ENCODE measurements at regions not wholly inside any gene's neighbourhood (a gene's known extent, or its start where the extent isn't known, plus 50 kb on each side); places are given as distances from the start of the nearest gene placed in this dataset.

DNA sequence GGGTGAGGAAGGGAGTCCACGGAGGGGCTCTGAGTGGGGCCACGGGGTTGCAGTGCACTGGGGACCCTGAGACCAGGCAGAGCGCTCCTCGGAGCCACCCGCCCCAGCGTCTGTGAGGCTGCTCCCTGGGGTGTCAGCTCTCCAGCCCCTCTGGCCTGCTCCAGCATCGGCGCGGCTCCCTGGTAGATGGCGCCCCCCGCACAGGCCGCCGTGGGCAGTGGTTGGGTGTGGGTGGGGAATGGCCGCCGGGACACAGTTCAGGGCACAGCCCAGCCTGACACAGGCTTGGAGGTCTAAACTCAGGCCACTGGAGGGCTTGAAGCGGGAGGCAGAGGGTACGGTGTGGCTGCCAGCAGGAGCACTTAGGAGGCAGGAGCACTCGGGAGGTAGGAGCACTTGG is 222.6 kb upstream of the PPP2R2D start:
- DNase-seq = no peak

DNA sequence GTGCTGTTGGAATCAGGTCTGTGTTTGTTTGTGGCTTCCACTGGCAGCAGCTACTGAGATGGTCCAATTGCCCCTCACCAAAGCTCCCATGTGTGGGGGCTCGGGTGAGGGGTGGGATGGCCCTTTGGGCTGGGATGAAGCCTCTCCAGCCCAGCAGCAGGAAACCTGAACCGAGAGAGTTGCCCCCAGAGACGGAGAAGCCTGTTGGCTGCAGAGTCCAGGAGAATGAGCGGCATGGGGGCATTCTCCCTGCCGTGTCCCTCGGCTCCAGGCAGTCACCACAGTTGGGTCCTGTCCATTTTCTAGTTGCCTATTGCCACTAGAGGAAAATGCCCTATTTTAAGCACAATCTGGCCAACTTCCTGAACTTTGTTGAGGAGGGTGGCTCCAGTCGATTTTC is 222.2 kb upstream of the PPP2R2D start:
- no peak for DNase-seq

DNA sequence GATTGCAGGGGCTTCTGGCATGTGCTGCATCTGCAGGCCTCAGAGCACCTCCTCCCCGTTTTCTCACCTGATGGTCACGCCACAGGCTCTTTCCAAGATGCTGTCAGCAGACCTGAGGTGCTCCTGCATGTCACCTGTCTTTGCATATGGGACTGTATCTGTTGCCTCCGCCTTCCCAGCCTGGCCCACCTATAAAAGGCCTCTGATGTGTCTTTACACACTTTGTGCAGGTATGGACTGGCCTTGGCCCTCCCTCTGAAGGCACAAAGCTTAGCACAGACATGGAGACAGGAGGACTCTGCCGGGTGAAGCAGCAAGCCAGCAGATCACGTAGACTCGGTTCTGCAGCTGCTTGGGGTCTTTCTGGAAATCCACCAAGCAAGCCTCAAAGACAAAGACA is 220.9 kb upstream of the PPP2R2D start:
- DNase-seq = no peak

DNA sequence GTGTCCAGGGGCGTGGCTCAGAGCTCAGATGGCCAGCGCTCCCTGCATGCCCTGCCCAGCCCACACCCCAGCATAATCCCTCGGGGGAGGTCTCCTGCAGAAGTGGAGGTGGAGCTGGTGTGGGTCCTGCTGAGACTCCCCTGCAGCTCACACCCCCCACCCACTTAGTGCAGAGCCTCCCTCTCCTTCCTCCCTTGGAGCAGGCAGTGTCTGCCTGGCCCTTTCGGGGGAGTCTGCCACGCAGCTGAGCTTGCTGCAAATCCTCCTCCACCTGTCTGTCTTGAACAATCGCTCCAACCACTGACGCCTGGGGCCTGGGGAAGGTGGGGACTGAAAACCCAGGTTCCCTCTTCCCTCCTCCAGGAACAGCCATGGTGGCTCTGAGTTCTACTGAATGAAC is 219.7 kb upstream of the PPP2R2D start:
- DNase-seq = no peak

DNA sequence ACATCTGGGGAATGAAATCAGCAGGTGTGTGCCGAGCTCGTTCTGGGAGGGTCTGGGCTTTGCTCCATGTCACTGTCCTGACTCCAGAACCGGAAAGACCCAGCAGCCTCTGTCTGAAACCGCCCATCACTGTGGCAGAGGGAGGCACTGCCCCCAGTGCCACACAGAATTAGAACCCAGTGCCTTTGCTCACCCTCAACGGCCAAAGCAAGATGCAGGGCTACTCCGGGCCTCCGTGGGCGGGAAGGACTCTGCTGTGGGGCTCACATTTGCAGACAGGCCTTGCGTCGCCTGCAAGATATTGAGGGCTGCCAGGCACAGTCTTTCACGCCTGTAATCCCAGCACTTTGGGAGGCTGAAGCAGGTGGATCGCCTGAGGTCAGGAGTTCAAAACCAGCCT is 219.2 kb upstream of the PPP2R2D start:
- no peak for DNase-seq

DNA sequence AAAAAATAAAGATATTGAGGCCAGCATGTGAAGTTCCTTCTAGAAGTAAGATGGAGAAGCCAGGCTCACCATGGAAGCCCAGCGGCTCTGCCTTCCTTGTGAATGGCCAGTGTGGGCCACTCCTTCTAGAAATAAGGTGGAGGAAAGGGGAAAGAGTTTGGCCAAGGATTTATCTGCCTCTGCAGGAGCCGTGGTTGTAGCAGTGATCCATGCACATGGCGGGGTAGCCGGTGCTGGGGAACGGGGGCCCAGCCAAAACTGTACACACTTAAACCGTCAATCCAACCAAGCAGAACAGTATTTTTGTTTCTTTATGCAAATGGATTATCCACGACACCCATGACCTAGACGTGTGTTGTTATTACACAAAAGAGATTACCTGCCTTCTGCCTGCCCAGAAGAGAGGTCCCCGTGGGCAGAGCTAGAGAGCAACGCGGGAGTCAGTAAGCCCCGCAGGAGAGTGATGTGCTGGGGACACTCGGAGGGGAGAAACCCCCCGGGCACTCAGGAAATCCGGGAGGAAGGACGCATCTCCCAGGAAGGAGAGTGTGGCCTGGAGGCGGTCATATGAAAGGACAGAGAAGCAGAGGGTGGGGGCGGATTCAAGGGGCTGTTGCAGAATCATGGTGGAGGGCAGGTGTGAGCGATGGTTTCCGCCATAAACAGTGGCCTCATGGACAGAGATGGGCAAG is 218.4 kb upstream of the PPP2R2D start:
- no peak for DNase-seq

DNA sequence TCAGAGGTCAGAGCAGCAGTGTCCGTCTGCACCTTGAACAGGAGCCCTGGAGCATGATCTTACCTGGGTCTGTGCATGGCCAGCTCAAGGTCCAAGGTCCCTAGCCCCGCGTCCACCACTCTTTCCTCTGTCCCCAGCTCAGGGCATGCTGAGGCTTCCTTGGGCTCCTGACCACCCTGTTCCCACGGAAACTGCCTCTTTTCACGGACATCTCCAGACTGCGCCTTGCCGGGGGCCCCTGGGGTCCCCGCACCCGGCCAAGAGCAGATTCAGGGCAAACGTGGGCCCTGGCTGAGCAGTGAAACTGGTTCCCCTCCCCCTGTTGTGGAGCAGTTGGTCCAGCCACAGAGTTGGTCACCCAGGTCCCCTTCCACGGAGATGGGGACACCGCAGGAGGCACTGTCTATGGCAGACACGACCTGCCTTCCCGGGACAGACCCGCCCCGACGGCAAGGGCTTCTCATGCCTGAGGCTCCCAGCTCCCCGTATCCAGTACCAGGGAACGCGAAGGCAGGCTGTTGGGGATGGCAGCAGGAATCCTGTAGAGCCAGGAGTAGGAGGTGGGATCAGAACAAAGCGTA is 217.4 kb upstream of the PPP2R2D start:
- DNase-seq = no peak

DNA sequence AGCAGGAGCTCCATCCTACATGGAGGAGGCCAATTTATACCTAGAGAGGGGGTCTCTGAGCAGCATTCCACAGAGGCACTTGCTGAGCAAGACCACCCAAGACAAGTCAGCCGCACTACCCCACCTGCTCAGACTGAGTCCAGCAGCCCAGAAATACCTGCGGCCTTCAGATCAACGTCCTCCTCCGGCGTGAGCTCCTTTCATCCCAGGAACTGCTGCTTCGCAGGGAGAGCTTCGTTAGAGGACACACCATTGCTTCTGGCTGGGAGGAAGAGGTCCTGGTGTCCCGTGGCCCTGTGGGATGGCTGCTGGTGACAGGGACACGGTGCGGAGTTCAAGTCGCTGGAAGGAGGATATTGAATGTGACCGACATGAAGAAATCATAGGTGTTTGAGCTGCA is 216.9 kb upstream of the PPP2R2D start:
- DNase-seq = no peak

DNA sequence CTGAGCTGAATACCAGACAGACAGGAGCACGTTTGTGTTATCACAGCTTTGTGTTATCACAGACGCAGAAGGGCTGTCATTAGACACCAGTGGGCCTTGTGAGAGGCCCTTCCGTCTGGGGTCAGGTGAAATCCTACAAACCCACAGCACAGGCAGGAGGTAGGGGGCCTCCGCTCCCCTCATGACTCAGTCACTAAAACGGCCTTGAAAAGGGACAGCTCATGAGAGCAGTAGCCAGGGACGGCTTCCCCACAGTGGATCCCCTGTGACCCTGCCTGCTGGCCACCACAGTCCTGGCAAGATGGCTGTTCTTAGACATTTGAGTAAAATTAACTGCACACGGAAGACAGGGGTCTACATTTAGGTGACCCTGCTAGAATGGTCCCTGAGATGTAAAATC is 215.8 kb upstream of the PPP2R2D start:
- DNase-seq = no peak

DNA sequence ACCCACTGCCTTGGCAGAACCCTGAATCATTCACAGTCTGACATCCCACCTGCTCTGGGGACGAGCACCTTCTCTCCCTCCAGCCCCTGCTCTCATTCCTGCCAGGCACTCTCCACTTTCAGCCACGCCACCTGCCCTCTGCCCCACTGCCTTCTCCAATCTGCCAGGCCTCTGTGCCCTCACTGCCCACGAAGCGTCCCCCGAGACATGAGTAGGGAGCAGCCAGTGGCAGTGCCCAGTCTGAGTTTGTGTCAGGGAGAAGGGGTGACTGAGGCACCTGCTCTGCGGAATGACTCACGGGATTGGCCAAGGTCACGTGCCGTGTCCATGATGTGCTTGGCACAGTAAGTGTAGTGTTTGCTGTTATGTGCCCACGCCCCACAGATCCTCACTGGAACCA is 215.2 kb upstream of the PPP2R2D start:
- DNase-seq = no peak

DNA sequence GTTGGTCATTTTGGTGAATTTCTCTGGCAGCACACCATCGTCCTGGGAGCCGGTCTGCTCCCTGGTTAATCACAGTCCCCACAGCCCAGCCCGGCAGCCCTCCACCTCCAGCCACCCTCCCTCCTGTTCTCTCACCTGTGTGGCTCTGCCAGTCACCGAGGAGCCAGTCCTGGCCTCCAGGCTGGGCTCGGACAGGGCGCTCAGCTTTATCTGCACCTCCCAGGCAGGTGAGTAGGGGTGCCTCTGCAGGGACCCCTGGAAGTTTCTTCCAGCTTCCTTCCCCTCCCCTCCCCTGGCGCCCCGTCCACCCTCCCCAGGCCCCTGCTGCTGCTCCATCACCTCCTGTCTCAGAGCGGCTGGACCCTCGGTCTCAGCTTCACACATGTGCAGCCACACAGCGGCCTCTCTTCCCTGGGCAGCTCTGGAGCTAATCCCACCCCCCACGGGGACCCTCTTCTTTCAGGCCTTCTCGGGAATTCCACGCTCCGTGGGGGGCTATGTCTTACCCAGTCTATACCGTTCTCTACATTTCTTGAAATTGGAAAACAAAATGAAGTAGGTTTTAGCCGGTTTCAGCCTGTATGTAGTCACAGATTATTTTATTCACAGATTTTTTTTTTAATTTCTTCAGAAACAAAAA is 213.9 kb upstream of the PPP2R2D start:
- DNase-seq = no peak

DNA sequence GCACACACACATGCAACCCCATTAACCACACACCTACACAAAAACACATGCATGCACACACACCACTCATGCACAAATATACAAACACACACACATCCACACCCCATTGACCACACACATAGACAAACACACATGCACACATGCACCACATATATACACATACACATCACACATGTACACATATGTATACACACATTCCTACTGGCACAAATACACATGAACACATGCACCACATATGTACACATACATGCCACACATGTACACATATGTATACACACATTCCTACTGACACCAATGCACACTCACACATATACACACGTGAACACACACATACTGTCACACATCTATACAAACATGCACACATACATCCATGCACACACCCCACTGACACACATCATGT is 212.5 kb upstream of the PPP2R2D start:
- no peak for DNase-seq

DNA sequence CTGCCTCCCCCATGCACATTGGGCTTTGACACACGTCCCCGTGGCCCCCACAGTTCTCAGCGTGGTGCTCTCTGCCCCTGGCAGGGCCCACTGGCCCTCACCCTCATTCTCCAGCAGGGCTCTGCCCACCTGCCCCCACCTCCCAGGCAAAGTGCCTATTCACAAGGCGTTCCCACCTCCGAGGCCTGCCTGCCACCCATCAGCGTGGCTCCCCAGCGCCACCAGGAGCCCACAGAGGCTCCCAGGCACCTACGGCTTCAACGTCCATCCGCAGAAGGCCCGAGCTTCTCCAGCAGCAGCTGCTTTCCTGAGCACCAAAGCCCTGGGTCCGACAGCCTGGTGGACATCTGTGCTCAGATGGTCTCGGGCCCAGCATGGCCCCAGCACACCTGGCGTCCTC is 211.8 kb upstream of the PPP2R2D start:
- no peak for DNase-seq

DNA sequence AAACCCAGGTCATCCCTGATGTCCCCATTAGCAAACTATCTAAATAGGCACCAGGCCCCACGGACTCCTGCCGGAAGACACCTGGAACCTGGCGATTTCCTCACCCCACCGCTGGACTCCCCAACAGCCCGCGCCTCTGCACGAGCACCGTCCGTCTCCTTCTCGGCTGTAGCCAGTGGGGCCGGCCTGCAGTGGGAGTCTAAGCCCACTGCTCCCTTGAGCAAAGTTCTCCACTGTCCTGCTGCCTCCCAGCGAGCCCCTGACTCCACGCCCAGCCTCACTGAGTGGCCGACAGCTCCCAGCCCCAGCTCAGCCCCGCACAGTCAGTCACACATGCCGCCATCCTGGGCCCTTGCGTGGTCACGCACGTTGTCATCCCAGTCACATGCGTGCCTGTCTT is 211.3 kb upstream of the PPP2R2D start:
- DNase-seq = no peak

DNA sequence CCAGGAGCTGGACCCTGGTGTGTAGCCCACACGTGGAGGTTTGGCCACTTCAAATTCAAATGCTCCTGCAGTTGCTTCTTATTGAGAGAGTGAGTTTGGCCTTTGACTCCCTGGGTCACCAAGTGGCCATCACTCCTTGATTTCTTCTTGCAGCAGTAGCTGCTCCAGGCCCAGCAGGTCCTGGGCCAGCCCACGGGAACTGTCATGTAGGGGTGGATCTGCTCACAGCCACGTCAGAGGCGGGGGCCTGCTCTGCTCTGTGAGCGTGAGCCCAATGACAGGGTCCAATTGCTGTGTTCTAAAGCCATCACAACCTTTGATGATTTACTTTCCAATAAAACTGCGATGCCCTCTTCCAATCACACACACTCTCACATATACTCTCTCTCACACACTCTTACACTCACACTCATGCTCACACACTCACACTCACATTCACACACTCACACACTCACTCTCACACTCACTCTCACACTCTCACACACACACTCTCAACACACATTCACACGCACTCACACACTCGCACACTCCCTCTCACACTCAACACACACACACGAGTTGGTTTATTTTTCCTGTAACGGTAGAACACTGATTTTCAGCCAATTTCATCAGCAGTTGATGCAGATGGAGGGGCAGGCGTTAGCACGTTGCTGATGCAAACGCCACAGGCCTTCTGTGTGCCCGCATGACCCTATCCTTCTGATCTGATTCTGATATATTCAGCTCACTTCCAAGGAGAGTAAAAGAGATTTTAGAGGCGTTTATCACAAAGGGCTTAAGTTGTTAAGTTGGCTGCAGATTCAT is 210.7 kb upstream of the PPP2R2D start:
- no peak for DNase-seq

DNA sequence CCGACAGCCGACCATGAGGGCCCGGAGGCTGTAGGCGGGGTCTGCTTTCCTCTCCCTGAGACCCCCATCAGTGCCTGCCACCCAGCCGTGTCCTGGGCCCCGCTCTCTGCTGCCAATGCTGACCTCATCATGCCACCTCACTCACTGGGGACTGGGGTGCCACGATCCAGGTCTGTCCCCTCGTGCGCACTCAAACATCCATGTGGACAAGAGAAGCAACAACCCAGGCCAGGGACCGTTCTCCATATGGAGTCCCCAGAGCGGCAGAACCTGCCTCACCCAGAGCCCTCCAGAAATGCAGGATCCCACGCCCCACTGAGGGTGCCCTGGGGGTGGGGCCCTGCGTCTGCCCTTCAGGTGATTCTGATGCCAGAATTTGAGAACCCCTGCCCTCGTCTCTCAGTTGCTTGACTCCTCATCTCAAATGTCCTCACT is 210.0 kb upstream of the PPP2R2D start:
- no peak for DNase-seq

DNA sequence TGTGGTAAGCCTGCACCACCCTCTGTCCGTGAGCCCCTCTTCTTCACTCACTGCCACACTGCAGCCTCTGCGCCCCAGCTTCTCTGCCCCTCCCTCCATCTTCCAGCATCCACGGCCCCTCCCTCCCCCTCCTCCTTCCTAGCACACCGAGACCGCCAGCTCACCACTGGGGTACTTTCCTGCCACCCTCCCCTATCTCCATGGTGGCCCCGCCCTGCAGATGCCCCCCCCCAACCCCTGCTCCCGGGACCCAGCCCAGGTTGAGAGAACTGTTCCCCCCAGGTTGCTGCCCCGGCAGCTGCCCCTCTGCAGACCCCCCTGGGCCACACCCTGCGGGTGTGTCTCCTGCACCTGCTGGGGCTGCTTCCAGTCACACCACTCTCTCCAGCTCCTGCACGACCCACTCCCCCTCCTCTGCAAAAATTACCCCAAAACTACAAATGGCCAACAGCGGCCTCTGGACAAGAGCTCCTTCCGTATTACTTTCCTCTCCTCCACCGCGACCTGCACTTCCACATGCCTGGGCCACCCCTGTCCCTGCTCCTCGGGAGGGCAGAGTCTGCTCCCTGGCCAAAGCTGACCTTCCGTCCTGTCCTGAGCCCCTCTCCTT is 209.2 kb upstream of the PPP2R2D start:
- no peak for DNase-seq

DNA sequence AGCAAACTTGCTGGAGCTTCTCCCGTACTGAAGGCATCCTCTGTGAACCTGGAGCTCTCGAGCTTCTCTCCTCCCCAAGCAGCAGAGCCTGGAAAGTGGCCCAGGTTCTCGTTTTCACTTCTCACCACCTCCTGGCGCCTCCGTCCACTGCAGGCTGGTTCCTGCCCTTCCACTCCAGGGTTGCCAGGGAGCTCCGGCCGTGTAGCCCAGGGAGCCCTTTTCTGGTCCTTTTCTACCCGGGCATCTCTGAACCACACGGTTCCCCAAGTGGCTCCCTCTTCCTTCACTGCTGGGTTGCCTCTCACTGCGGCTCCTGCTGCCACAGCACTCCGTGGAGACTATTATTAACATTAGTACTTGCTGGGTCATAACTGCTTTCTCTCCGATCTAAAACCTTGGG is 208.6 kb upstream of the PPP2R2D start:
- DNase-seq = no peak

DNA sequence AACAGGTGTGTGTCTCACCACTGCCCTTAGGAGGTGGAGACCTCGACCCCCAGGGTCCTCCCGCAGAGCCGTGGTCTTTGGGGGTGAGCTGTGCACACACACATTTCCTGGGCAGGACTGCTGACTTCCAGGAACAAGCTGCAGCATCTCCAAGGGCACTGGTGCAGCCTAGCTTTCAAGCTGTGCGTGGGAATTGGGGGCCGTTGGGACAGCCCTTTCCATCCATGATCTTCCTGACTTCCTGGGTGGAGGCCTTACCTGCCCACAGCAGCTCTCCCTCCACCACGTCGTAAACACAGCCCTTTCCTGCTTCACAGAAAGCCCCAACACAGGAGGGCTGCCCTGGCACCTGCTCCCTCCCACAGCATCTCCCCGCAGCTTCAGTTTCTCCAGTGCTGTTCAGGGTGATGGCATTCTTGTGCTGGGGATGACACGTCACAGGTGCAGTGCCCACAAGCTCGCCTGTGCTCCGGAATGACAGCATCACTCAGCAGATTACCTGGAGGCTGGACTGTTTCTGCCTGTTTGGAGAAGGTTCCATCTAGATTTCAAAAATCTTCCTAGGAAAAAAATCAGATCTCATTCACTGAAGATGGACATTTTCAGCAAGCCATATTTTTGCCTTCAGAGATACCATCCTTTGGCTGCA is 208.0 kb upstream of the PPP2R2D start:
- DNase-seq = no peak

DNA sequence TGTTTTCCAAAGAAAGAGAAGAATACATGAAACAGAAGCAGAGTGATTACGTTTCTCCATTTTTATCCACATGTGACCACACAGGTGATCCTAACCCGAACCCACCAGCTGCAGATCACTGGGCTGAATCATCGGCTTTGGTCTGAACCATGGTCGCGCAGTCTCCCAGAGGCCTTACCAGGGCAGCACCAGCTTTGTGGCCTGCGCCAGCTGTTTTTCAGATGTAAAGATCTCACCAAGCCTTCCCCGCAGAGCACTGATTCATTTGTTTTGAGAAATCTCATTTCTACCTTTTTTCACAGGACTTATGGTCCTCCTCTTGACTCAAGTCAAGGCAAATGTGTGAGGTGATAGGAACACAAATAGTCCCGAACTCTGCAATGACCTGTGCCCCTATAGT is 207.0 kb upstream of the PPP2R2D start:
- no peak for DNase-seq

DNA sequence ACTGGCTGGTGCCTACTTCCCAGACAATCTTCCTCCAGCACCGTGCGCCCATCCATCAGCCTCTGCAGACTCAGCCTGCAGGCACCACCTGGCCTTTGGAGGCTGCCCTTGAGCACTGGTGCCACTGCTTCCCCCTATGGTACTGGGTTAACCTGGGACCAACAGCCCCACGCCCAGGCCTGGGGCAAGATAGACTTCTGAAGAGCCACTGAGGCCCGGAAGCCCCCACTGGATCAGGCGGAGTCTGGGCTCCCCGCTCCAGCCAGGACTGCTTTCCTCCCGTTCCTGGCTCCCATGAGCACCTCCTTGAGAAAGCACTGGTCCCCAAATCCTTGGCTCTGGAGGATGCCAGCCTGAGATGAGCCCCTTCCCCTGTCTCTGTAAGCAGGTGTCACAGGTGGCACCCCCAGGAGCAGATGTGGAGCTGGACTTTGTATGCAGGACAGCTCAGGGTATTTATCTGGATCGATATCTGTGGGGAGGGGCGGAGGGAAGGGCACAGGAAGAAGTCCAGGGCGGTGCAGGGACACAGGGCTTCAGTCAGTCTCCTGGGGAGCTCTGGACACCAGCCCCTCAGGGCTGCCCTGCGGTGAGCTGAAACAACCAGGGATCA is 206.5 kb upstream of the PPP2R2D start:
- no peak for DNase-seq

DNA sequence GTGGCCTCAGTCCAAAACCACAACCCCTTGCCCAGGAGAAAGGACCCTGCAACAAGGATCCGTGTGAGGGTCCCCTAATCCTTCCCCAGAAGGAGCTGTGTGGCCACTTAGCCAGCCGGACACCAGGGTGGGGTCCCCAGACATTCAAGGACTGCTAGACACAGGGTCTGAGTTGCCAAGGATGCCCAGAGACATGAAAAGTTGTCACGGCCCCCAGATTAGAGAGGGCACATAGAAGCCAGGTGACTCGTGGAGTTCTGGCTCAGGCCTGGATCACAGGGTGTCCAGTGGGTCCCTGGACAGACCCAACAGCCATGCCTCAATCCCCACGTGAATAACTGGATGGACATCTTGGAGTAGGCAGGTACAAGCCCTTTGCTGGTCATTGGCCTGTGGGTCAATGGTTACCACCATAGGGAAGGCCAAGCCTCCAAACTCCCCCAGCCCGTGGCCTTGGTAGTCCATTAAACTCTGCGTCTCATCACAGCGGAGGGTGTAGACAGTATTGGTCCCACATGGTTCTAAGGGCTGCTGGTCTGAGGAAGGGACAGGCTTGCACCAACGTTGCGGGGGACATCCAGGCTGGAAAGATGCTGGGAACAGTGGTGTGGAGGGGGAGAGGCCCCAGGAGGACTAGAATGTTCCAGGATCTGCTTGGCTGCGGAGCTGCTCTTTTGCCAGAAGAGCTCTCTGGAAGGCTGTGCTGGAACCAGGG is 205.9 kb upstream of the PPP2R2D start:
- no peak for DNase-seq
